ENCODE measurements at regions not wholly inside any gene's neighbourhood (a gene's known extent, or its start where the extent isn't known, plus 50 kb on each side); places are given as distances from the start of the nearest gene placed in this dataset.

DNA sequence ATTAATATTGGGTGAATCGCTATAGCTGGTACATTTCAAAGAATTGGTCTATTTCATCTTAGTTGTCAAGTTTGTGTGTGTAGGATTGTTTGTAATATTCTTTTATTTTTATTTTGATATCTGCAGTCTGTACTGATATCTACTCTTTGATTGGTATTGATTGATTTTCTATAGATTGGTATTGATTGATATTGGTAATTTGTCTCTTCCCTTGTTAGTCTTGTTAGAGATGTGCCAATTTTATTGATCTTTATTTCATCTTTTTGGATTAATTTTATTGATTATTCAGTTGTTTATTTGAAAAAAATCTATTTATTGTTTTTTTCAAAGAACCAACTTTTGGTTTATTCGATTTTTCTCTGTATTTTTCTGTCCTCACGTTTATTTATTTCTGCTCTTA, 61.4 kb downstream of the TM2D3 start:
- Mint-ChIP-seq H3K27me3 (ENCODE audit: low read depth) (peaks cover 14% of the 10 kb centered on the region; the same call in 1 of the 2 replicates), H3K9me3 (peaks cover 29% of the 10 kb centered on the region), H3K4me3 (no peak overlapping the region), H3K27ac (no peak overlapping the region), H3K4me1 (no peaks in the 10 kb centered on the region), H3K36me3 (no peaks in the 10 kb centered on the region)
- ChIA-PET POLR2A (no interaction called here), CTCF (no interaction called here)
- DNase-seq (ENCODE audit: low spot score), result no peak
- ATAC-seq, result no peak
- TF ChIP-seq, protein P1, sequence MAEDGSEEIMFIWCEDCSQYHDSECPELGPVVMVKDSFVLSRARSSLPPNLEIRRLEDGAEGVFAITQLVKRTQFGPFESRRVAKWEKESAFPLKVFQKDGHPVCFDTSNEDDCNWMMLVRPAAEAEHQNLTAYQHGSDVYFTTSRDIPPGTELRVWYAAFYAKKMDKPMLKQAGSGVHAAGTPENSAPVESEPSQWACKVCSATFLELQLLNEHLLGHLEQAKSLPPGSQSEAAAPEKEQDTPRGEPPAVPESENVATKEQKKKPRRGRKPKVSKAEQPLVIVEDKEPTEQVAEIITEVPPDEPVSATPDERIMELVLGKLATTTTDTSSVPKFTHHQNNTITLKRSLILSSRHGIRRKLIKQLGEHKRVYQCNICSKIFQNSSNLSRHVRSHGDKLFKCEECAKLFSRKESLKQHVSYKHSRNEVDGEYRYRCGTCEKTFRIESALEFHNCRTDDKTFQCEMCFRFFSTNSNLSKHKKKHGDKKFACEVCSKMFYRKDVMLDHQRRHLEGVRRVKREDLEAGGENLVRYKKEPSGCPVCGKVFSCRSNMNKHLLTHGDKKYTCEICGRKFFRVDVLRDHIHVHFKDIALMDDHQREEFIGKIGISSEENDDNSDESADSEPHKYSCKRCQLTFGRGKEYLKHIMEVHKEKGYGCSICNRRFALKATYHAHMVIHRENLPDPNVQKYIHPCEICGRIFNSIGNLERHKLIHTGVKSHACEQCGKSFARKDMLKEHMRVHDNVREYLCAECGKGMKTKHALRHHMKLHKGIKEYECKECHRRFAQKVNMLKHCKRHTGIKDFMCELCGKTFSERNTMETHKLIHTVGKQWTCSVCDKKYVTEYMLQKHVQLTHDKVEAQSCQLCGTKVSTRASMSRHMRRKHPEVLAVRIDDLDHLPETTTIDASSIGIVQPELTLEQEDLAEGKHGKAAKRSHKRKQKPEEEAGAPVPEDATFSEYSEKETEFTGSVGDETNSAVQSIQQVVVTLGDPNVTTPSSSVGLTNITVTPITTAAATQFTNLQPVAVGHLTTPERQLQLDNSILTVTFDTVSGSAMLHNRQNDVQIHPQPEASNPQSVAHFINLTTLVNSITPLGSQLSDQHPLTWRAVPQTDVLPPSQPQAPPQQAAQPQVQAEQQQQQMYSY (CRISPR knock-in tag; IDR thresholded peaks at IDR 0.05), result no peak
- TF ChIP-seq, protein P2, sequence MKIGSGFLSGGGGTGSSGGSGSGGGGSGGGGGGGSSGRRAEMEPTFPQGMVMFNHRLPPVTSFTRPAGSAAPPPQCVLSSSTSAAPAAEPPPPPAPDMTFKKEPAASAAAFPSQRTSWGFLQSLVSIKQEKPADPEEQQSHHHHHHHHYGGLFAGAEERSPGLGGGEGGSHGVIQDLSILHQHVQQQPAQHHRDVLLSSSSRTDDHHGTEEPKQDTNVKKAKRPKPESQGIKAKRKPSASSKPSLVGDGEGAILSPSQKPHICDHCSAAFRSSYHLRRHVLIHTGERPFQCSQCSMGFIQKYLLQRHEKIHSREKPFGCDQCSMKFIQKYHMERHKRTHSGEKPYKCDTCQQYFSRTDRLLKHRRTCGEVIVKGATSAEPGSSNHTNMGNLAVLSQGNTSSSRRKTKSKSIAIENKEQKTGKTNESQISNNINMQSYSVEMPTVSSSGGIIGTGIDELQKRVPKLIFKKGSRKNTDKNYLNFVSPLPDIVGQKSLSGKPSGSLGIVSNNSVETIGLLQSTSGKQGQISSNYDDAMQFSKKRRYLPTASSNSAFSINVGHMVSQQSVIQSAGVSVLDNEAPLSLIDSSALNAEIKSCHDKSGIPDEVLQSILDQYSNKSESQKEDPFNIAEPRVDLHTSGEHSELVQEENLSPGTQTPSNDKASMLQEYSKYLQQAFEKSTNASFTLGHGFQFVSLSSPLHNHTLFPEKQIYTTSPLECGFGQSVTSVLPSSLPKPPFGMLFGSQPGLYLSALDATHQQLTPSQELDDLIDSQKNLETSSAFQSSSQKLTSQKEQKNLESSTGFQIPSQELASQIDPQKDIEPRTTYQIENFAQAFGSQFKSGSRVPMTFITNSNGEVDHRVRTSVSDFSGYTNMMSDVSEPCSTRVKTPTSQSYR (CRISPR knock-in tag; IDR thresholded peaks at IDR 0.05), result no peak
- TF ChIP-seq, protein P3, sequence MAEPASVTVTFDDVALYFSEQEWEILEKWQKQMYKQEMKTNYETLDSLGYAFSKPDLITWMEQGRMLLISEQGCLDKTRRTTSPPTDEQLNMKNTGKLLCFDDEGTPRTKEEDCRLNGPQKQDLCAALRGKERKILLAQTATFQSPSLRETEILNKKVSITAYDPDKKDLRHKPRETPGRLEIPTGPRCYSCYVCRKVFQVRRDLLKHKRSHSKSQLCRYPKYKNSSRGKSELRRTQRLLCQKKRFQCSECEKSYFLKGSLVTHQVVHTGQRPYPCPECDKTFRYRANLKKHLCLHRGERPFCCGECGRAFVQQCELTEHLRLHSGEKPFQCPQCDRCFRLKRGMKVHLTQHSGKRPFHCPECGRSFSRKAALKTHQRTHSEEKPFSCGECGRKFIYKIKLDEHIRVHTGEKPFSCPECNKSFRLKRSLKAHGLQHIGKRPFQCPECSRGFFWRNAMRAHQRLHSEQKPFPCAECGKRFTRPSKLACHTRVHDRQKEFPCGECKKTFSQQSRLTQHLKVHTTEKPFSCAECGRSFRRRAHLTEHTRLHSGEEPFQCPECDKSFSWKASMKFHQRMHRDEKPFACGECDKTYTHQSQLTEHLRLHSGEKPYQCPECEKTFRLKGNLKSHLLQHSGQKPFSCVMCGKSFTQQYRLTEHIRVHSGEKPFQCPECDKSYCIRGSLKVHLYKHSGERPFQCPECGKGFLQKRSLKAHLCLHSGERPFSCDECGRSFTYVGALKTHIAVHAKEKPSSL (CRISPR knock-in tag; conservative IDR thresholded peaks at IDR 0.05), result no peak
- TF ChIP-seq HMGA2 (CRISPR knock-in tag; IDR thresholded peaks at IDR 0.05) (no peak), ZNF396 (CRISPR knock-in tag; IDR thresholded peaks at IDR 0.05; ENCODE audit: borderline replicate concordance) (no peak), OVOL2 (CRISPR knock-in tag; IDR thresholded peaks at IDR 0.05; ENCODE audit: borderline replicate concordance) (no peak), ETV6 (CRISPR knock-in tag; IDR thresholded peaks at IDR 0.05) (no peak), SMAD3 (CRISPR knock-in tag; IDR thresholded peaks at IDR 0.05; ENCODE audit: borderline replicate concordance) (no peak), IRF2 (CRISPR knock-in tag; IDR thresholded peaks at IDR 0.05; ENCODE audit: borderline replicate concordance, low read depth) (no peak), SP1 (CRISPR knock-in tag; conservative IDR thresholded peaks at IDR 0.05) (no peak), CREB1 (CRISPR knock-in tag; IDR thresholded peaks at IDR 0.05) (no peak), FOXK1 (CRISPR knock-in tag; IDR thresholded peaks at IDR 0.05) (no peak)
- TF ChIP-seq, protein P4, sequence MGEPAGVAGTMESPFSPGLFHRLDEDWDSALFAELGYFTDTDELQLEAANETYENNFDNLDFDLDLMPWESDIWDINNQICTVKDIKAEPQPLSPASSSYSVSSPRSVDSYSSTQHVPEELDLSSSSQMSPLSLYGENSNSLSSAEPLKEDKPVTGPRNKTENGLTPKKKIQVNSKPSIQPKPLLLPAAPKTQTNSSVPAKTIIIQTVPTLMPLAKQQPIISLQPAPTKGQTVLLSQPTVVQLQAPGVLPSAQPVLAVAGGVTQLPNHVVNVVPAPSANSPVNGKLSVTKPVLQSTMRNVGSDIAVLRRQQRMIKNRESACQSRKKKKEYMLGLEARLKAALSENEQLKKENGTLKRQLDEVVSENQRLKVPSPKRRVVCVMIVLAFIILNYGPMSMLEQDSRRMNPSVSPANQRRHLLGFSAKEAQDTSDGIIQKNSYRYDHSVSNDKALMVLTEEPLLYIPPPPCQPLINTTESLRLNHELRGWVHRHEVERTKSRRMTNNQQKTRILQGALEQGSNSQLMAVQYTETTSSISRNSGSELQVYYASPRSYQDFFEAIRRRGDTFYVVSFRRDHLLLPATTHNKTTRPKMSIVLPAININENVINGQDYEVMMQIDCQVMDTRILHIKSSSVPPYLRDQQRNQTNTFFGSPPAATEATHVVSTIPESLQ (CRISPR knock-in tag; IDR thresholded peaks at IDR 0.05), result no peak
- TF ChIP-seq, protein P5, sequence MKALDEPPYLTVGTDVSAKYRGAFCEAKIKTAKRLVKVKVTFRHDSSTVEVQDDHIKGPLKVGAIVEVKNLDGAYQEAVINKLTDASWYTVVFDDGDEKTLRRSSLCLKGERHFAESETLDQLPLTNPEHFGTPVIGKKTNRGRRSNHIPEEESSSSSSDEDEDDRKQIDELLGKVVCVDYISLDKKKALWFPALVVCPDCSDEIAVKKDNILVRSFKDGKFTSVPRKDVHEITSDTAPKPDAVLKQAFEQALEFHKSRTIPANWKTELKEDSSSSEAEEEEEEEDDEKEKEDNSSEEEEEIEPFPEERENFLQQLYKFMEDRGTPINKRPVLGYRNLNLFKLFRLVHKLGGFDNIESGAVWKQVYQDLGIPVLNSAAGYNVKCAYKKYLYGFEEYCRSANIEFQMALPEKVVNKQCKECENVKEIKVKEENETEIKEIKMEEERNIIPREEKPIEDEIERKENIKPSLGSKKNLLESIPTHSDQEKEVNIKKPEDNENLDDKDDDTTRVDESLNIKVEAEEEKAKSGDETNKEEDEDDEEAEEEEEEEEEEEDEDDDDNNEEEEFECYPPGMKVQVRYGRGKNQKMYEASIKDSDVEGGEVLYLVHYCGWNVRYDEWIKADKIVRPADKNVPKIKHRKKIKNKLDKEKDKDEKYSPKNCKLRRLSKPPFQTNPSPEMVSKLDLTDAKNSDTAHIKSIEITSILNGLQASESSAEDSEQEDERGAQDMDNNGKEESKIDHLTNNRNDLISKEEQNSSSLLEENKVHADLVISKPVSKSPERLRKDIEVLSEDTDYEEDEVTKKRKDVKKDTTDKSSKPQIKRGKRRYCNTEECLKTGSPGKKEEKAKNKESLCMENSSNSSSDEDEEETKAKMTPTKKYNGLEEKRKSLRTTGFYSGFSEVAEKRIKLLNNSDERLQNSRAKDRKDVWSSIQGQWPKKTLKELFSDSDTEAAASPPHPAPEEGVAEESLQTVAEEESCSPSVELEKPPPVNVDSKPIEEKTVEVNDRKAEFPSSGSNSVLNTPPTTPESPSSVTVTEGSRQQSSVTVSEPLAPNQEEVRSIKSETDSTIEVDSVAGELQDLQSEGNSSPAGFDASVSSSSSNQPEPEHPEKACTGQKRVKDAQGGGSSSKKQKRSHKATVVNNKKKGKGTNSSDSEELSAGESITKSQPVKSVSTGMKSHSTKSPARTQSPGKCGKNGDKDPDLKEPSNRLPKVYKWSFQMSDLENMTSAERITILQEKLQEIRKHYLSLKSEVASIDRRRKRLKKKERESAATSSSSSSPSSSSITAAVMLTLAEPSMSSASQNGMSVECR (CRISPR knock-in tag; IDR thresholded peaks at IDR 0.05; ENCODE audit: borderline replicate concordance), result no peak
- TF ChIP-seq, protein P6, sequence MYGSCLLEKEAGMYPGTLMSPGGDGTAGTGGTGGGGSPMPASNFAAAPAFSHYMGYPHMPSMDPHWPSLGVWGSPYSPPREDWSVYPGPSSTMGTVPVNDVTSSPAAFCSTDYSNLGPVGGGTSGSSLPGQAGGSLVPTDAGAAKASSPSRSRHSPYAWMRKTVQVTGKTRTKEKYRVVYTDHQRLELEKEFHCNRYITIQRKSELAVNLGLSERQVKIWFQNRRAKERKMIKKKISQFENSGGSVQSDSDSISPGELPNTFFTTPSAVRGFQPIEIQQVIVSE (CRISPR knock-in tag; IDR thresholded peaks at IDR 0.05; ENCODE audit: borderline replicate concordance), result no peak
- TF ChIP-seq, protein P7, sequence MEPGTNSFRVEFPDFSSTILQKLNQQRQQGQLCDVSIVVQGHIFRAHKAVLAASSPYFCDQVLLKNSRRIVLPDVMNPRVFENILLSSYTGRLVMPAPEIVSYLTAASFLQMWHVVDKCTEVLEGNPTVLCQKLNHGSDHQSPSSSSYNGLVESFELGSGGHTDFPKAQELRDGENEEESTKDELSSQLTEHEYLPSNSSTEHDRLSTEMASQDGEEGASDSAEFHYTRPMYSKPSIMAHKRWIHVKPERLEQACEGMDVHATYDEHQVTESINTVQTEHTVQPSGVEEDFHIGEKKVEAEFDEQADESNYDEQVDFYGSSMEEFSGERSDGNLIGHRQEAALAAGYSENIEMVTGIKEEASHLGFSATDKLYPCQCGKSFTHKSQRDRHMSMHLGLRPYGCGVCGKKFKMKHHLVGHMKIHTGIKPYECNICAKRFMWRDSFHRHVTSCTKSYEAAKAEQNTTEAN (CRISPR knock-in tag; IDR thresholded peaks at IDR 0.05), result no peak
- TF ChIP-seq, protein P8, sequence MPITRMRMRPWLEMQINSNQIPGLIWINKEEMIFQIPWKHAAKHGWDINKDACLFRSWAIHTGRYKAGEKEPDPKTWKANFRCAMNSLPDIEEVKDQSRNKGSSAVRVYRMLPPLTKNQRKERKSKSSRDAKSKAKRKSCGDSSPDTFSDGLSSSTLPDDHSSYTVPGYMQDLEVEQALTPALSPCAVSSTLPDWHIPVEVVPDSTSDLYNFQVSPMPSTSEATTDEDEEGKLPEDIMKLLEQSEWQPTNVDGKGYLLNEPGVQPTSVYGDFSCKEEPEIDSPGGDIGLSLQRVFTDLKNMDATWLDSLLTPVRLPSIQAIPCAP (CRISPR knock-in tag; IDR thresholded peaks at IDR 0.05), result no peak
- TF ChIP-seq, protein P9, sequence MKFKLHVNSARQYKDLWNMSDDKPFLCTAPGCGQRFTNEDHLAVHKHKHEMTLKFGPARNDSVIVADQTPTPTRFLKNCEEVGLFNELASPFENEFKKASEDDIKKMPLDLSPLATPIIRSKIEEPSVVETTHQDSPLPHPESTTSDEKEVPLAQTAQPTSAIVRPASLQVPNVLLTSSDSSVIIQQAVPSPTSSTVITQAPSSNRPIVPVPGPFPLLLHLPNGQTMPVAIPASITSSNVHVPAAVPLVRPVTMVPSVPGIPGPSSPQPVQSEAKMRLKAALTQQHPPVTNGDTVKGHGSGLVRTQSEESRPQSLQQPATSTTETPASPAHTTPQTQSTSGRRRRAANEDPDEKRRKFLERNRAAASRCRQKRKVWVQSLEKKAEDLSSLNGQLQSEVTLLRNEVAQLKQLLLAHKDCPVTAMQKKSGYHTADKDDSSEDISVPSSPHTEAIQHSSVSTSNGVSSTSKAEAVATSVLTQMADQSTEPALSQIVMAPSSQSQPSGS (CRISPR knock-in tag; IDR thresholded peaks at IDR 0.05; ENCODE audit: borderline replicate concordance, low read depth), result no peak
